ENCODE measurements at regions not wholly inside any gene's neighbourhood (a gene's known extent, or its start where the extent isn't known, plus 50 kb on each side); places are given as distances from the start of the nearest gene placed in this dataset.

DNA sequence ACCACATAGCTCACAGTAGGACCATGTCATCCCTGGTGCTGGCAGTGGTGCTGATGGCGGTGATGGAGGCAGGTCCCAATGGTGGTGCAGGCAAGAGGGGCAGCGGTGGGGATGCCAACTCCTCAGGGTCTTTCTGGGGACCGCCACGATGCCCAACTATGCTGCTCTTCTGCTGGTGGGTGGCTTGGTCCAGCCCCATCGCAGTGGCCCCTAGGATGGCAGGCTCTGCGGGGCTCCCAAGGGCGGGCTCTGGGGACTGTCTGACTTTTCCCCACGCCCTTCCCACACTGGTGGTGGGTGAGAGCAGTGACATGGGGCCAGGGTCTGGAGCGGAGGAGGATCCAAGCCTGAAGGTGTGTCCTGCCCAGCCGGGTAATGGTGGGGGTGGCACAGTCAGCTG lies 288.9 kb upstream of the RIOK2 start:
- TF ChIP-seq, protein P1, sequence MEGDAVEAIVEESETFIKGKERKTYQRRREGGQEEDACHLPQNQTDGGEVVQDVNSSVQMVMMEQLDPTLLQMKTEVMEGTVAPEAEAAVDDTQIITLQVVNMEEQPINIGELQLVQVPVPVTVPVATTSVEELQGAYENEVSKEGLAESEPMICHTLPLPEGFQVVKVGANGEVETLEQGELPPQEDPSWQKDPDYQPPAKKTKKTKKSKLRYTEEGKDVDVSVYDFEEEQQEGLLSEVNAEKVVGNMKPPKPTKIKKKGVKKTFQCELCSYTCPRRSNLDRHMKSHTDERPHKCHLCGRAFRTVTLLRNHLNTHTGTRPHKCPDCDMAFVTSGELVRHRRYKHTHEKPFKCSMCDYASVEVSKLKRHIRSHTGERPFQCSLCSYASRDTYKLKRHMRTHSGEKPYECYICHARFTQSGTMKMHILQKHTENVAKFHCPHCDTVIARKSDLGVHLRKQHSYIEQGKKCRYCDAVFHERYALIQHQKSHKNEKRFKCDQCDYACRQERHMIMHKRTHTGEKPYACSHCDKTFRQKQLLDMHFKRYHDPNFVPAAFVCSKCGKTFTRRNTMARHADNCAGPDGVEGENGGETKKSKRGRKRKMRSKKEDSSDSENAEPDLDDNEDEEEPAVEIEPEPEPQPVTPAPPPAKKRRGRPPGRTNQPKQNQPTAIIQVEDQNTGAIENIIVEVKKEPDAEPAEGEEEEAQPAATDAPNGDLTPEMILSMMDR (IDR thresholded peaks at IDR 0.05) = no peak
- no peak for TF ChIP-seq EP300 (IDR thresholded peaks at IDR 0.05)
